A673 (cell line): ENCODE measurements at regions not wholly inside any gene's neighbourhood (a gene's known extent, or its start where the extent isn't known, plus 50 kb on each side); places are given as distances from the start of the nearest gene placed in this dataset.

ENCODE experiments used
- CTCF ChIP-seq: fragments of 300-800, 200-600 bp; sonication (generic); conservative IDR thresholded peaks from 2 replicates; pipeline ENCODE4 v1.5.1; 2017; ENCODE audit warnings: low read depth, mild to moderate bottlenecking, antibody characterized with exemption, low read length, moderate library complexity, mixed read lengths
- EZH2 ChIP-seq: fragments of 200-600 bp; sonication (generic); IDR thresholded peaks from 2 replicates; pipeline ENCODE4 v1.6.1; 2017; ENCODE audit warnings: borderline replicate concordance, low read depth, mild to moderate bottlenecking, mixed read lengths, antibody characterized with exemption, low read length; ENCODE audit not compliant: poor library complexity, severe bottlenecking

DNA sequence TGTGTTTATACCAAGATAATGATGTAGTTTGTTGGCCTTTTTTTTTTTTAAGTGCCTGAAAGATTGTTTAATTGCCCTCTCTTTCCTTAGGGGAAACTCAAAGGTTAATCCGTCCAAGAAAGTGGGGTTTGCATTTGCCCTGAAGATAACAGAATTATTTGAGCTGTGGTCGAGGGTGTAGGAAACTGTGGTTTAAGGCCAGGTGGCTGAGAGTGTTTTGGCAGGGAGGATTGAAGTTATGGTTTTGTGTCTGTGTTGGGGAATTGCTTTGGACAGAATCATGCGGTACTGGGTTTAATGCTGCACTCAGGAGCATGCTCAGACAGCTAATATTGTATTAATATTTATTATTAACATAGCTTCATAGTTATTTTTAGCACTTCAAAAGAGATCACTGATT is 509.8 kb downstream of the EBF1 start:
- TF ChIP-seq CTCF (no peak), EZH2 (no peak)
